NCI-H146 treated with DMSO at 0.1 percent for 48 hours (cell line): ENCODE measurements at regions not wholly inside any gene's neighbourhood (a gene's known extent, or its start where the extent isn't known, plus 50 kb on each side); places are given as distances from the start of the nearest gene placed in this dataset.

Experiments used
- DNase-seq: peaks from one replicate; lab custom pipeline; 2025; ENCODE audit not compliant: unreplicated experiment; lab: John Stamatoyannopoulos, UW

DNA sequence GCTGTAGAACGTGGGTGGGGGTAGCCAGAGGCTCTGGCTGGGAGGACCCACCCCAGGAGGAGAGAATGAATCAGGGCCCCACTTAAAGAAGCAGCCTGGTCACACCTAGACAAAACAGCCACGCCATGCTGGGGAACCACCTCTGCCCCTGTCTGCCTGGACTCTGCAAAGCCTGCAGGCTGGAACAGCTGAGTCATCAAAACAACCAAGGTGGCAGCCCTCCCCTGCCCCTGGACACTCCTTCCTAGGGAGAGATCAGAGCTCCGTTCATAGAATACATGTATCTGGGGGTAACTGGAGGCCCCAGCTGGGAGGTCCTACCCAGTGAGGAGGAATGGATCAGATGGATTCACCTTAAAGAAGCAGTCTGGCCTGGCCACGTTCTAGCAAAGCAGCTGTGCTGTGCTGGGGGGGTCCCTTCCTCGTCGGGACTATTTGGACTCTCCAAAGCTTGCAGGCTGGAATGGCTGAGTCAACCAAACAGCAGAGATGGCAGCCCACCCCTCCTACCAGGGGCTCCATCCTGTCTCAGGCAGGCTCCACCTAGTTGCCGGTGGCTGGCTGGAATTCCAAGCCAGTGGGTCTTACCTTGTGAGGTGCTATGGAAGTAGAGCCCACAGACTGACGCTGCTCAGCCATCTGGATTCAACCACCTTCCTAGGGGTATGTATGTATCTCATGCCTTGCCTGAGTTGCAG is 50.5 kb upstream of the NT5C1B start:
- DNase-seq, result no peak
